ENCODE measurements at regions not wholly inside any gene's neighbourhood (a gene's known extent, or its start where the extent isn't known, plus 50 kb on each side); places are given as distances from the start of the nearest gene placed in this dataset.

DNA sequence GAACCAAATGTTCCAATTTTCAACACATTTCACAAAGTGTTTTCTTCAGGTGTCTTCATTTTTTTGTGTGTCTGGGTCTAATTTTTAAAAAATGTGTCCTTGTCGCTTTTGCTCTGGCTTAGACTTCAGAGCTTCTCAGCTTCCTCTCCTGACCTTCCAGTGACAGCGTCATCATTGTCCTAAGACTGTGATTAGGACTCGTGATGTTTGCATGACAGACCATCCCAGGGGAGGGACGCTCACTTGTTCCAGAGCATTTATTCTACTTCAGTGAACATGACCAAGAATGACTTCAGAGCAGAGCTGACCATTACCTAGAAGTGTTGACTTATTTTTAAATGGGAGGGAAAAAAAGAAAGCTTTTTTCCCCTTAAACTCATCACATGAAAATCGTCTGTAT lies 591.9 kb downstream of the IRS1 start:
- peaks cover 9% of the 10 kb centered on the region for H3K4me1 ChIP-seq (ENCODE audit: low read depth)
- TF ChIP-seq, protein P1, sequence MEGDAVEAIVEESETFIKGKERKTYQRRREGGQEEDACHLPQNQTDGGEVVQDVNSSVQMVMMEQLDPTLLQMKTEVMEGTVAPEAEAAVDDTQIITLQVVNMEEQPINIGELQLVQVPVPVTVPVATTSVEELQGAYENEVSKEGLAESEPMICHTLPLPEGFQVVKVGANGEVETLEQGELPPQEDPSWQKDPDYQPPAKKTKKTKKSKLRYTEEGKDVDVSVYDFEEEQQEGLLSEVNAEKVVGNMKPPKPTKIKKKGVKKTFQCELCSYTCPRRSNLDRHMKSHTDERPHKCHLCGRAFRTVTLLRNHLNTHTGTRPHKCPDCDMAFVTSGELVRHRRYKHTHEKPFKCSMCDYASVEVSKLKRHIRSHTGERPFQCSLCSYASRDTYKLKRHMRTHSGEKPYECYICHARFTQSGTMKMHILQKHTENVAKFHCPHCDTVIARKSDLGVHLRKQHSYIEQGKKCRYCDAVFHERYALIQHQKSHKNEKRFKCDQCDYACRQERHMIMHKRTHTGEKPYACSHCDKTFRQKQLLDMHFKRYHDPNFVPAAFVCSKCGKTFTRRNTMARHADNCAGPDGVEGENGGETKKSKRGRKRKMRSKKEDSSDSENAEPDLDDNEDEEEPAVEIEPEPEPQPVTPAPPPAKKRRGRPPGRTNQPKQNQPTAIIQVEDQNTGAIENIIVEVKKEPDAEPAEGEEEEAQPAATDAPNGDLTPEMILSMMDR (IDR thresholded peaks at IDR 0.05; ENCODE audit: low read depth, low read length): no peak
- no peaks in the 10 kb centered on the region for H3K27me3 ChIP-seq
- H3K27ac ChIP-seq: no peak overlapping the region
- peak in 1 of 2 donors; percentile 13 for DNase-seq (ENCODE audit: low read depth in 1 of 2, low spot score in 1 of 2)
- no peak overlapping the region for H3K4me3 ChIP-seq
- no peaks in the 10 kb centered on the region for H3K9me3 ChIP-seq (ENCODE audit: low read depth)
- H3K36me3 ChIP-seq: no peaks in the 10 kb centered on the region

DNA sequence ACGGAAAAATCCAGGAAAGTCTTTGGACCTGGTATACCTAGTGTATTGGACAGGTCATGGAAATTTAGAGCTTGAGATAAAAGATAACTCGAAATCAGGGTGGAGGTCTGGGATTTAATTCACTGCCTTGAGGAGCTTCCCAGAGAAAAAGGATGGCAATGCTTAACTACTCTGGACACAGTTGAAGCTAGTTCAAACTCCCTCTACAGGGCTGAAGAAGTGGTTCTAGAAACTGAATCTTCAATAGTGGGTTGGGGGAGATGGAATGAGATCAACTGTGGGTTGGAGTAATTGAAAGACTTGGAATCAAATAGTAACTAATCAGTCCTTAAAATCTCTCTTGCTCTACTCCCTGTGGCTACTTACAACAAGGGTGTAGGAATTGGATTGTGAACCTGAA lies 600.1 kb downstream of the IRS1 start:
- Histone ChIP-seq H3K4me3 (no peak overlapping the region), H3K4me1 (ENCODE audit: low read depth) (no peaks in the 10 kb centered on the region), H3K27ac (no peak overlapping the region), H3K36me3 (no peaks in the 10 kb centered on the region), H3K27me3 (no peaks in the 10 kb centered on the region), H3K9me3 (ENCODE audit: low read depth) (no peaks in the 10 kb centered on the region)
- TF ChIP-seq, protein P1 (IDR thresholded peaks at IDR 0.05; ENCODE audit: low read depth, low read length): no peak
- DNase-seq (ENCODE audit: low read depth in 1 of 2, low spot score in 1 of 2): no peak

DNA sequence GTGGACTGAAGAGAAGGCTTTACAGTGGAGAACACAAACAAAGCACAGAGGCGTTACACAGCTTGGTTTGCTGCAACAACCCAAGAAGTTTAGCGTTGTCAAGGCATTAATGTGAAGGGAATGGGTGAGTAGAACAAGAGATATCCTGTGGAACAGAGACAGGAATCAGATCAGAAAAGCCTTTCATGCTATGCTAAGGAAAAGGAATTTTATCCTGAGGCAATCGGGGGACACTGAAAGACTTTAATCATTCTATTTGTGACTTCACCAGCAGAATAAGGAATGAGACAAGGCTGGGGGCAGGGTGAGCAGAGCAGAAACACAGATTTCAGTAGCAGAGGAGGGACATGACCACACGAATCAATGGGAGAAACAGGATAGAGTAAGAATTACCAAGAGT lies 600.7 kb downstream of the IRS1 start:
- H3K4me1 ChIP-seq (ENCODE audit: low read depth): no peaks in the 10 kb centered on the region
- DNase-seq (ENCODE audit: low read depth in 1 of 2, low spot score in 1 of 2): no peak
- H3K27ac ChIP-seq: no peak overlapping the region
- TF ChIP-seq, protein P1 (IDR thresholded peaks at IDR 0.05; ENCODE audit: low read depth, low read length): no peak
- no peaks in the 10 kb centered on the region for H3K36me3 ChIP-seq
- no peaks in the 10 kb centered on the region for H3K9me3 ChIP-seq (ENCODE audit: low read depth)
- H3K4me3 ChIP-seq: no peak overlapping the region
- H3K27me3 ChIP-seq: no peaks in the 10 kb centered on the region

DNA sequence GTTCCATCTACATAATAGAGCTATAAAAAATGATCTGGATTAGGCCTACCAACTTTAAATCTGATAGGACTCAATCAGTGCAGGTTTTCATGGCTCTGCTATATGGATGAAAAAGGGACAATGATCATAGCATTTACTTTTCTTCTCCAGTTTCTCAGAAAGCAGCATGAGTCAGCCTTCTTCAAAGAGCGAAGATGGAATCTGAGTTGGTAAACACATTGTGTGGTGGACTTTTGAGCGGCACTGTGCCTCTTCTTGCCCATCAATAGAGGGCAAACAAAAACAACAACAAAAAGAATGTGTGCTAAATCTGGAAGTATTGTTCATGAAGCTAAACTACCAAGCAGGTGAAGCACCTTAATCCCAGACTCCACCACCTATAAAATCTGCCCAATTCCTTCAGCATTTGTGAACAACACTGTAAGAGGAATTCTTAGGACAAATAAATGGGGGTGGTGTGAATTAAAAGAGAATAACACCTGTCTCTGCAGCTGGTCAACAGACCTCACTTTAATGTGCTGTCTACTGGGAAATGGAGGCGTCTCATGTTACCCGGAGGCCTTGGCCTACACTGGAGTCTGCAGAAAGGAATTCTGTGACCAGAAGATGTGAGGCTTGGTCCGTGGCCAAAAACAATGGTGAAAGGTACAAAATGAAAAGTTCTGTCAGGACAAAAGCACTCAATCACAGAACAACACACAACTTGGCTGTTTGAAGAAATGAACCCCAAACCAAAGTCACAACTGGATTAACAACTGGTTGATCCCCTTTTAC lies 609.0 kb downstream of the IRS1 start:
- no peak for DNase-seq (ENCODE audit: low read depth in 1 of 2, low spot score in 1 of 2)
- H3K27me3 ChIP-seq: no peaks in the 10 kb centered on the region
- H3K36me3 ChIP-seq: no peaks in the 10 kb centered on the region
- H3K27ac ChIP-seq: no peak overlapping the region
- TF ChIP-seq, protein P1 (IDR thresholded peaks at IDR 0.05; ENCODE audit: low read depth, low read length): no peak
- no peaks in the 10 kb centered on the region for H3K9me3 ChIP-seq (ENCODE audit: low read depth)
- H3K4me1 ChIP-seq (ENCODE audit: low read depth): no peaks in the 10 kb centered on the region
- no peak overlapping the region for H3K4me3 ChIP-seq

DNA sequence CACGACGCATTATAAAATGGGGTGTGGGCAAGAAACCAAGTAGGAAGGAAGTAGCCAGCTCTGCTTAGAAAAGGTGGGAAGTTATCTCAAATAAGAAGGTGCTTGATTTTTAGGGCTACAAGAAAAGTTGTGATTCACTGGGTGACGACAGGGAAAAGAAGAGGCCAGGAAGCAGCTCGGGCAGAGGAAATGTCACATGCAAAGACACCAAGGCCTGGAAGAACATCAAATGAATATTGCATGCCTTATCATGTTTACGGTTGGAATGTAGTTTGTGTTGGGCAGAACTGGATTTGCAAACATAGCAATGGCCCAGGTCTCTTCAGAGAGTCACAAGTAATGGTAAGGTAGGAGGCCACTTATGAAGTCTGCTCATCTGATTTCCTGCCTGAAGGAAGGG lies 610.6 kb downstream of the IRS1 start:
- no peaks in the 10 kb centered on the region for H3K27me3 ChIP-seq
- no peak overlapping the region for H3K4me3 ChIP-seq
- no peaks in the 10 kb centered on the region for H3K9me3 ChIP-seq (ENCODE audit: low read depth)
- TF ChIP-seq, protein P1 (IDR thresholded peaks at IDR 0.05; ENCODE audit: low read depth, low read length): no peak
- no peak overlapping the region for H3K27ac ChIP-seq
- no peak for DNase-seq (ENCODE audit: low read depth in 1 of 2, low spot score in 1 of 2)
- H3K36me3 ChIP-seq: no peaks in the 10 kb centered on the region
- no peaks in the 10 kb centered on the region for H3K4me1 ChIP-seq (ENCODE audit: low read depth)

Measured in cardiac muscle cell (in vitro differentiated cells and primary cell).